ENCODE measurements at regions not wholly inside any gene's neighbourhood (a gene's known extent, or its start where the extent isn't known, plus 50 kb on each side); places are given as distances from the start of the nearest gene placed in this dataset.

DNA sequence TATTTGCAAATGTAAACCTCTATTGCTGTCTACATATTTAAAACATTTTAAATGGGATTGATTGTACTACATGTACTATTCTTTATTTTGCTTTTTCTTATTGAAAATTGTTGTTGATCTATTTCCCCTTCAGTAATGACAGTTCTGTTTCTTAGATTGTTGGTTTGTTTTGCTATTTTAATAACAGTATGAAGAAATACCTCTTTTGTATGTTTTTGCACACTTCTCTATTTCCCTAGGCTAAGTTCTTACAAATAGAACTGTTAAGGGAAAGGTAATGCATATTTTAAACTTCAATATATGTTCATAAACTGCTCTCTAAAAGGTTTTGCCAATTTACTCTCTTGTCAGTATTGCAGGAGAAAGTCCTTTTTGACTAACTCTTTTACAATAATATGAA lies 195.0 kb upstream of the PRPS1L1 start:
- Histone ChIP-seq H3K27me3 (no peaks in the 10 kb centered on the region), H3K4me3 (no peak overlapping the region), H3K36me3 (no peaks in the 10 kb centered on the region), H3K9me3 (no peaks in the 10 kb centered on the region), H3K27ac (no peak overlapping the region), H3K4me1 (peaks cover 0 to 34% (median 0%) of the 10 kb centered on the region in 4 donors)
- no peak for DNase-seq (ENCODE audit: low spot score in 2 of 2)
- no peak for TF ChIP-seq POLR2A (IDR thresholded peaks at IDR 0.05)
- TF ChIP-seq, protein P1, sequence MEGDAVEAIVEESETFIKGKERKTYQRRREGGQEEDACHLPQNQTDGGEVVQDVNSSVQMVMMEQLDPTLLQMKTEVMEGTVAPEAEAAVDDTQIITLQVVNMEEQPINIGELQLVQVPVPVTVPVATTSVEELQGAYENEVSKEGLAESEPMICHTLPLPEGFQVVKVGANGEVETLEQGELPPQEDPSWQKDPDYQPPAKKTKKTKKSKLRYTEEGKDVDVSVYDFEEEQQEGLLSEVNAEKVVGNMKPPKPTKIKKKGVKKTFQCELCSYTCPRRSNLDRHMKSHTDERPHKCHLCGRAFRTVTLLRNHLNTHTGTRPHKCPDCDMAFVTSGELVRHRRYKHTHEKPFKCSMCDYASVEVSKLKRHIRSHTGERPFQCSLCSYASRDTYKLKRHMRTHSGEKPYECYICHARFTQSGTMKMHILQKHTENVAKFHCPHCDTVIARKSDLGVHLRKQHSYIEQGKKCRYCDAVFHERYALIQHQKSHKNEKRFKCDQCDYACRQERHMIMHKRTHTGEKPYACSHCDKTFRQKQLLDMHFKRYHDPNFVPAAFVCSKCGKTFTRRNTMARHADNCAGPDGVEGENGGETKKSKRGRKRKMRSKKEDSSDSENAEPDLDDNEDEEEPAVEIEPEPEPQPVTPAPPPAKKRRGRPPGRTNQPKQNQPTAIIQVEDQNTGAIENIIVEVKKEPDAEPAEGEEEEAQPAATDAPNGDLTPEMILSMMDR (IDR thresholded peaks at IDR 0.05), result no peak

DNA sequence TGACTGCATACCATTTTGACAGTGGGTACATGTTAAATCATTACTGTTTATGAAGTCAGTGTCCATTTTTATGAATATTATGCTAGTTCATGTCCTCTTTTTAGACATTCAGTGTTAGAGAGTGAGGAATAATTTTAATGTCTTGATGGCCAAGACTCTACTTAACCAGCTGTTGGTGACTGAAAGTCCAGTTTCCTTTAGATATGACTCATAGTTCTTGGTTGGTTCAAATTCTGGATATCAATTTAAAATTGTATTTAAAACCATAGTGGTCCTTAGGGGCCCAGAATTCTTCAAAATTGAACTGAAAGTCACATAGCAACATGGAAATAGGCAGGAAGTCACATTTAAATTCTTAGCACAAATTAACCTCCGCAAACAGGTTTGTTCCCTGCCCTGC lies 196.5 kb upstream of the PRPS1L1 start:
- 88 to 100% methylated on average over 1 of the region's 1 CpG for WGBS, 2 donors
- H3K27ac ChIP-seq, result no peak overlapping the region
- no peaks in the 10 kb centered on the region for H3K36me3 ChIP-seq
- no peak for DNase-seq (ENCODE audit: low spot score in 2 of 2)
- peaks cover 0 to 34% (median 0%) of the 10 kb centered on the region in 4 donors for H3K4me1 ChIP-seq
- H3K9me3 ChIP-seq, result no peaks in the 10 kb centered on the region
- no peak overlapping the region for H3K4me3 ChIP-seq
- no peaks in the 10 kb centered on the region for H3K27me3 ChIP-seq
- no peak for TF ChIP-seq EP300 (IDR thresholded peaks at IDR 0.05)
- TF ChIP-seq, protein P1 (IDR thresholded peaks at IDR 0.05), result no peak
- no peak for TF ChIP-seq POLR2A (IDR thresholded peaks at IDR 0.05)

DNA sequence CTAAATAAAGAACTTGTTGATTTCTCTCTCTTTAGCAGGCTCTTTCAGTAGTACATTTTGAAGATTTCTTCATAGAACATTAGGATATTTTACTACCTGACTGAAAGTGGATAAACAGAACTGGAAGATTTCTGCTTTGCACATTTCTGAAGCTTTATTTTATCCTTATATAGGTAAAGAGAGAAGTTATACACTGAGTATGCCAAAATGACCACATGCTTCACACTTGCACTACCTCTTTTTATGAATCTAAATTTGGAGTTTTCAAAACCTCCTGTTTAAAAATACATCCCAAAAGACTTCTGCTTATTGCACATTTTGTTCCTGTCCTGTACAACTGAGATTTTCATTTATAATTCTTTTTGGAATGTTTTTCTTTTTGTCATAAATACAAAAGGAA lies 197.4 kb upstream of the PRPS1L1 start:
- Histone ChIP-seq H3K4me3 (no peak overlapping the region), H3K27me3 (no peaks in the 10 kb centered on the region), H3K4me1 (peaks cover 0 to 30% (median 0%) of the 10 kb centered on the region in 4 donors), H3K9me3 (no peaks in the 10 kb centered on the region), H3K27ac (no peak overlapping the region), H3K36me3 (no peaks in the 10 kb centered on the region)
- TF ChIP-seq, protein P1 (IDR thresholded peaks at IDR 0.05), result no peak
- TF ChIP-seq EP300 (IDR thresholded peaks at IDR 0.05), result peak in 1 of 2 donors; percentile 24
- no peak for TF ChIP-seq POLR2A (IDR thresholded peaks at IDR 0.05)
- DNase-seq (ENCODE audit: low spot score in 2 of 2), result no peak

- TF ChIP-seq EP300 (IDR thresholded peaks at IDR 0.05) (no peak), POLR2A (IDR thresholded peaks at IDR 0.05) (no peak)
- TF ChIP-seq, protein P1 (IDR thresholded peaks at IDR 0.05), result no peak
- Histone ChIP-seq H3K27me3 (no peaks in the 10 kb centered on the region), H3K4me1 (peaks cover 0 to 20% (median 0%) of the 10 kb centered on the region in 4 donors), H3K36me3 (no peaks in the 10 kb centered on the region), H3K9me3 (no peaks in the 10 kb centered on the region), H3K27ac (no peak overlapping the region), H3K4me3 (no peak overlapping the region)
- no peak for DNase-seq (ENCODE audit: low spot score in 2 of 2)
- 63% methylated on average over 2 of the region's 2 CpGs for WGBS, 2 donors
Observed at GRCh38 chr7:18226598-18226997, 199.0 kb upstream of the PRPS1L1 start.

DNA sequence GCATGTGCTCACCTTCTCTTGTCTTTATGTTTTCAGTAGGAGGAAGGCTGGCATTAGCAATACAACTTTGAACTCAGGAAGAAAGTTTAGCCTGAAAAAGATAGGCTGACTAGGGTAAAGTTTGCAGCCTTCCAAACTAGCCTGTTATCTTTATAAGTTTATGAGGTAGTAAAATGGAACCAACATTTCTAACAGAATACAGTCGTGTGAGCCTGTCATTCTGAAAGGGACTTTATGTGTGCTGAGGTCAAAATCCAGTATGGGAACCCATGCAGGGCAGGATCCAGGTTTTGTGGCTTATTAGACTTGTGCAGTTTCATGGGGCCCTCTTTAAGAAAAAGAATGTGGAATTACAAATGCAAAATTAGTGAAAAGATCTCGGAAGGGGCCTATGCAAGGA lies 201.0 kb upstream of the PRPS1L1 start:
- no peaks in the 10 kb centered on the region for H3K9me3 ChIP-seq
- H3K36me3 ChIP-seq, result no peaks in the 10 kb centered on the region
- no peak overlapping the region for H3K4me3 ChIP-seq
- peaks cover 0 to 9% (median 0%) of the 10 kb centered on the region in 4 donors for H3K4me1 ChIP-seq
- H3K27me3 ChIP-seq, result no peaks in the 10 kb centered on the region
- 76 to 92% methylated on average over 2 of the region's 2 CpGs for WGBS, 2 donors
- TF ChIP-seq, protein P1 (IDR thresholded peaks at IDR 0.05), result no peak
- TF ChIP-seq POLR2A (IDR thresholded peaks at IDR 0.05) (no peak), EP300 (IDR thresholded peaks at IDR 0.05) (no peak)
- no peak overlapping the region for H3K27ac ChIP-seq
- DNase-seq (ENCODE audit: low spot score in 2 of 2), result no peak

All from tibial nerve (tissue), 4 donors.